HepG2 (cell line): ENCODE measurements at regions not wholly inside any gene's neighbourhood (a gene's known extent, or its start where the extent isn't known, plus 50 kb on each side); places are given as distances from the start of the nearest gene placed in this dataset.

Source experiments
- ATAC-seq: fragments of 200-7000 bp; cut with Tn5 transposase; 3 replicates; pipeline ENCODE4 v1.9.1; 2020; ENCODE audit warnings: mild to moderate bottlenecking, moderate library complexity
- BruUV-seq: library from RNA; stranded (reverse); fragments of 400-500 nt; replicated peaks from 2 replicates; lab custom pipeline; 2021; lab: Mats Ljungman, UMichigan
- CTCF ChIA-PET: fragments of 300-600 bp; formaldehyde crosslinking; extraction: SDS; loops from one replicate; lab custom pipeline; 2021; ENCODE audit warnings: low total read pairs, inconsistent platforms, low intra/inter-chr PET ratio; lab: Yijun Ruan, JAX
- POLR2A ChIA-PET: fragments of 350-600 bp; sonication (Branson Sonifier 250); formaldehyde crosslinking; loops from one replicate; lab custom pipeline; 2020; ENCODE audit warnings: antibody characterized with exemption, inconsistent platforms; lab: Yijun Ruan, JAX
- DNase-seq: peaks from one replicate; pipeline ENCODE4 v3.0.0-alpha.2; 2015; ENCODE audit warnings: low spot score
- FAIRE-seq: peaks from 3 replicates; lab custom pipeline; 2011; peaks lifted over from hg19 to GRCh38; lab: Jason Lieb, UNC
- H2AFZ ChIP-seq: one replicate; pipeline ENCODE4 v1.6.1; 2011; ENCODE audit warnings: low read length, inconsistent platforms
- H3K27ac ChIP-seq: fragments of 300-600 bp; 3 replicates; pipeline ENCODE4 v1.8.0; 2011; ENCODE audit warnings: mixed run types, mild to moderate bottlenecking, mixed read lengths, low read length, inconsistent platforms; ENCODE audit not compliant: insufficient read depth; ENCODE audit errors: extremely low read length
- H3K27me3 ChIP-seq, 2 experiments: fragments of 200-600 bp in 1 of 2; 2 replicates in 1 of 2; 3 replicates in 1 of 2; pipeline versions ENCODE4 v1.6.0 to v1.8.0; 2011; ENCODE audit warnings: low read length in 2 of 2, mild to moderate bottlenecking in 2 of 2, moderate library complexity in 2 of 2, inconsistent platforms in 1 of 2; ENCODE audit not compliant: insufficient read depth in 2 of 2, control insufficient read depth in 1 of 2
- H3K36me3 ChIP-seq, 2 experiments: fragments of 200-600 bp in 1 of 2; replicated peaks in 1 of 2; 2 replicates in 1 of 2; 3 replicates in 1 of 2; pipeline versions ENCODE4 v1.5.1 to v1.8.0; 2011; ENCODE audit warnings: low read length in 2 of 2, inconsistent platforms in 1 of 2; ENCODE audit not compliant: insufficient read depth in 2 of 2, control insufficient read depth in 1 of 2
- H3K4me1 ChIP-seq: 2 replicates; pipeline ENCODE4 v1.5.1; 2012; ENCODE audit warnings: low read length, inconsistent platforms; ENCODE audit not compliant: insufficient read depth
- H3K4me2 ChIP-seq: 2 replicates; pipeline ENCODE4 v1.6.0; 2011; ENCODE audit warnings: low read depth, low read length, inconsistent platforms
- H3K4me3 ChIP-seq, 3 experiments: fragments of 200-600 bp in 1 of 3; sonication (generic), shearing (Covaris generic) in 1 of 3; replicated peaks in 1 of 3; 2 replicates each; pipeline ENCODE4 v1.5.1; 2011 to 2016; ENCODE audit warnings: low read length in 3 of 3, inconsistent platforms in 2 of 3, low read depth in 2 of 3, mild to moderate bottlenecking in 2 of 3, control low read depth in 1 of 3, mixed read lengths in 1 of 3; ENCODE audit not compliant: insufficient read depth in 1 of 3
- H3K79me2 ChIP-seq: one replicate; pipeline ENCODE4 v1.6.1; 2011; ENCODE audit warnings: low read length, inconsistent platforms; ENCODE audit not compliant: insufficient read depth
- H3K9ac ChIP-seq: 2 replicates; pipeline ENCODE4 v1.6.0; 2011; ENCODE audit warnings: mild to moderate bottlenecking, low read depth, low read length, inconsistent platforms; ENCODE audit not compliant: insufficient read depth
- H3K9me3 ChIP-seq: 2 replicates; pipeline ENCODE4 v1.5.1; 2012; ENCODE audit warnings: mild to moderate bottlenecking, low read length
- H4K20me1 ChIP-seq: 2 replicates; pipeline ENCODE4 v1.6.0; 2011; ENCODE audit warnings: inconsistent platforms, mild to moderate bottlenecking, low read length, moderate library complexity; ENCODE audit not compliant: insufficient read depth
- HOXD1 ChIP-seq: sonication (generic); formaldehyde crosslinking; IDR thresholded peaks from 2 replicates; pipeline ENCODE4 v1.5.0; 2020; ENCODE audit warnings: missing genetic modification reagents
- LCORL ChIP-seq, 2 experiments: fragments of 450-650 bp in 1 of 2; sonication (generic) in 1 of 2; formaldehyde crosslinking in 1 of 2; IDR thresholded peaks; 2 replicates each; pipeline versions ENCODE4 v1.5.0 to v1.6.1; 2017 to 2020; ENCODE audit warnings: antibody characterized with exemption in 1 of 2, missing genetic modification reagents in 1 of 2
- PAF1 ChIP-seq: IDR thresholded peaks from 2 replicates; pipeline ENCODE4 v1.6.1; 2016; ENCODE audit warnings: missing genetic modification reagents, missing compliant biosample characterization
- ZNF101 ChIP-seq: sonication (generic); formaldehyde crosslinking; IDR thresholded peaks from 2 replicates; pipeline ENCODE4 v1.4.0; 2020; ENCODE audit warnings: mild to moderate bottlenecking, low read depth, missing genetic modification reagents, borderline replicate concordance
- ZNF160 ChIP-seq: sonication (generic); formaldehyde crosslinking; IDR thresholded peaks from 2 replicates; pipeline ENCODE4 v1.8.0; 2022; ENCODE audit warnings: mild to moderate bottlenecking, inconsistent platforms, missing genetic modification reagents
- WGBS: methylation state at CpG from one replicate; pipeline ENCODE4 v1.1.6; 2017; ENCODE audit warnings: low lambda C conversion rate; 5-methylcytosine and 5-hydroxymethylcytosine counted together
- in situ Hi-C: cut with HindIII; loops from 2 replicates; pipeline ENCODE4 v1.10.0; 2017; ENCODE audit warnings: low pct_unique_long_range_greater_than_20kb; ENCODE audit not compliant: extremely low pct_ligation_motif_present
- intact Hi-C: fragments of 100-400 bp; cut with micrococcal nuclease; formaldehyde crosslinking; loops from one replicate; pipeline ENCODE4 v1.10.0; 2022; ENCODE audit not compliant: unreplicated experiment
- TF ChIP-seq, protein P1 (sequence below): sonication (generic); formaldehyde crosslinking; IDR thresholded peaks from 2 replicates; pipeline ENCODE4 v1.4.0; 2020; ENCODE audit warnings: missing genetic modification reagents, borderline replicate concordance

DNA sequence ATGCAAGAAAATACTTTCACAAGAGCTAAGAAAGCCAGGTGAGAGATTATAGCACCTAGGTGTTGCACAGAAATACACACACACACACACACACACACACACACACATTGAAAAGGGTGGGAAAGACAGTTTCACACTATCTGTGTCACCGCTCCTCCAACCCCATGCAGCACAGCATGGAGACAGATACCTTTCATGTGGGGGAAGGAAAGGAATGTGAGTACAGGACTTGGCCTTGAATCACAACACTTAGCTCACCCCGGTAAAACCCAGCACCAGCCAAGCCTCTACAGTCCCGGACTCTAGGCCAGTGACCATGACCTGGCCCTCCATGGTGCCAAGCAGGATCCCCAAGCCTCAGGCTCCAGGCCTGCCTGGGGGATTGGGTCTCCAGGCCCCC lies 462.0 kb upstream of the SPRY2 start:
- Histone ChIP-seq H2AFZ (no peak overlapping the region), H3K27ac (no peak overlapping the region), H3K79me2 (no peaks in the 10 kb centered on the region), H3K4me3 (no peak overlapping the region), H3K9ac (no peak overlapping the region), H3K4me1 (no peaks in the 10 kb centered on the region), H3K36me3 (no peaks in the 10 kb centered on the region), H4K20me1 (no peaks in the 10 kb centered on the region), H3K4me2 (no peak overlapping the region), H3K27me3 (no peaks in the 10 kb centered on the region), H3K9me3 (peaks cover 23% of the 10 kb centered on the region)
- no TSS peak for BruUV-seq
- ATAC-seq, result no peak
- POLR2A ChIA-PET, result no interaction called here
- no peak for TF ChIP-seq LCORL (IDR thresholded peaks at IDR 0.05)
- TF ChIP-seq LCORL (CRISPR knock-in tag; IDR thresholded peaks at IDR 0.05), result no peak
- TF ChIP-seq HOXD1 (CRISPR knock-in tag), result no peak
- TF ChIP-seq ZNF101, result no peak
- no peak for TF ChIP-seq PAF1
- TF ChIP-seq, protein P1, sequence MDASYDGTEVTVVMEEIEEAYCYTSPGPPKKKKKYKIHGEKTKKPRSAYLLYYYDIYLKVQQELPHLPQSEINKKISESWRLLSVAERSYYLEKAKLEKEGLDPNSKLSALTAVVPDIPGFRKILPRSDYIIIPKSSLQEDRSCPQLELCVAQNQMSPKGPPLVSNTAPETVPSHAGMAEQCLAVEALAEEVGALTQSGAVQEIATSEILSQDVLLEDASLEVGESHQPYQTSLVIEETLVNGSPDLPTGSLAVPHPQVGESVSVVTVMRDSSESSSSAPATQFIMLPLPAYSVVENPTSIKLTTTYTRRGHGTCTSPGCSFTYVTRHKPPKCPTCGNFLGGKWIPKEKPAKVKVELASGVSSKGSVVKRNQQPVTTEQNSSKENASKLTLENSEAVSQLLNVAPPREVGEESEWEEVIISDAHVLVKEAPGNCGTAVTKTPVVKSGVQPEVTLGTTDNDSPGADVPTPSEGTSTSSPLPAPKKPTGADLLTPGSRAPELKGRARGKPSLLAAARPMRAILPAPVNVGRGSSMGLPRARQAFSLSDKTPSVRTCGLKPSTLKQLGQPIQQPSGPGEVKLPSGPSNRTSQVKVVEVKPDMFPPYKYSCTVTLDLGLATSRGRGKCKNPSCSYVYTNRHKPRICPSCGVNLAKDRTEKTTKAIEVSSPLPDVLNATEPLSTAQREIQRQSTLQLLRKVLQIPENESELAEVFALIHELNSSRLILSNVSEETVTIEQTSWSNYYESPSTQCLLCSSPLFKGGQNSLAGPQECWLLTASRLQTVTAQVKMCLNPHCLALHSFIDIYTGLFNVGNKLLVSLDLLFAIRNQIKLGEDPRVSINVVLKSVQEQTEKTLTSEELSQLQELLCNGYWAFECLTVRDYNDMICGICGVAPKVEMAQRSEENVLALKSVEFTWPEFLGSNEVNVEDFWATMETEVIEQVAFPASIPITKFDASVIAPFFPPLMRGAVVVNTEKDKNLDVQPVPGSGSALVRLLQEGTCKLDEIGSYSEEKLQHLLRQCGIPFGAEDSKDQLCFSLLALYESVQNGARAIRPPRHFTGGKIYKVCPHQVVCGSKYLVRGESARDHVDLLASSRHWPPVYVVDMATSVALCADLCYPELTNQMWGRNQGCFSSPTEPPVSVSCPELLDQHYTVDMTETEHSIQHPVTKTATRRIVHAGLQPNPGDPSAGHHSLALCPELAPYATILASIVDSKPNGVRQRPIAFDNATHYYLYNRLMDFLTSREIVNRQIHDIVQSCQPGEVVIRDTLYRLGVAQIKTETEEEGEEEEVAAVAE, result no peak
- TF ChIP-seq ZNF160 (CRISPR knock-in tag), result no peak
- WGBS, result 31% methylated on average over 3 of the region's 3 CpGs
- DNase-seq, result no peak
- FAIRE-seq, result no peak
- in situ Hi-C loops (no loop called here), intact Hi-C loops (no loop called here)
- CTCF ChIA-PET, result no interaction called here
